NCI-H524 (cell line): ENCODE measurements at regions not wholly inside any gene's neighbourhood (a gene's known extent, or its start where the extent isn't known, plus 50 kb on each side); places are given as distances from the start of the nearest gene placed in this dataset.
"Not testable (repeated sequence)": the region's sequence is repeated elsewhere in the genome, so short reads cannot be mapped to it uniquely, and the experiment has no call there.

Experiments
- DNase-seq, 2 experiments: peaks; one replicate each; lab custom pipeline; 2025; lab: John Stamatoyannopoulos, UW

GRCh38 chr12:28023156-28023887 is 50.8 kb upstream of the PTHLH start:
- no peak for DNase-seq

GRCh38 chr12:28024231-28024995 is 51.9 kb upstream of the PTHLH start:
- DNase-seq = no peak

GRCh38 chr12:28025821-28026505 is 53.4 kb upstream of the PTHLH start:
- peak; percentile 35 to 76 for DNase-seq

- peak in 1 of 2 experiments; percentile 36 for DNase-seq
These were observed 54.2 kb upstream of the PTHLH start for GRCh38 chr12:28026701-28027100.

GRCh38 chr12:28027328-28027727 is 54.8 kb upstream of the PTHLH start:
- peak; percentile 84 to 93 for DNase-seq

- peak in 1 of 2 experiments; percentile 45 for DNase-seq
These were observed 55.6 kb upstream of the PTHLH start for GRCh38 chr12:28027947-28028724.

GRCh38 chr12:28032811-28033537 is 60.4 kb upstream of the PTHLH start:
- DNase-seq = no peak

- no peak for DNase-seq
These were observed 61.0 kb upstream of the PTHLH start for GRCh38 chr12:28033538-28033915.

- DNase-seq = no peak
These were observed 61.7 kb upstream of the PTHLH start for GRCh38 chr12:28034271-28034670.

GRCh38 chr12:28035500-28035899 is 63.0 kb upstream of the PTHLH start:
- no peak for DNase-seq

GRCh38 chr12:28036940-28037339 is 64.4 kb upstream of the PTHLH start:
- no peak for DNase-seq

- DNase-seq = peak; percentile 79 to 95
These were observed 67.7 kb upstream of the PTHLH start for GRCh38 chr12:28040246-28040645.

GRCh38 chr12:28046600-28046999 is 74.1 kb upstream of the PTHLH start:
- DNase-seq = not testable (repeated sequence)

- no peak for DNase-seq
These were observed 78.1 kb upstream of the PTHLH start for GRCh38 chr12:28050606-28051005.

GRCh38 chr12:28051516-28052354 is 79.2 kb upstream of the PTHLH start:
- DNase-seq = no peak

GRCh38 chr12:28053564-28053963 is 81.0 kb upstream of the PTHLH start:
- DNase-seq = no peak

GRCh38 chr12:28054583-28054982 is 82.0 kb upstream of the PTHLH start:
- no peak for DNase-seq

- DNase-seq = no peak
These were observed 85.5 kb upstream of the PTHLH start for GRCh38 chr12:28057856-28058615.

- no peak for DNase-seq
These were observed 86.7 kb upstream of the PTHLH start for GRCh38 chr12:28059220-28059619.

GRCh38 chr12:28059668-28060067 is 87.1 kb upstream of the PTHLH start:
- no peak for DNase-seq
